HG03342 (cell line): ENCODE measurements at regions not wholly inside any gene's neighbourhood (a gene's known extent, or its start where the extent isn't known, plus 50 kb on each side); places are given as distances from the start of the nearest gene placed in this dataset.
A peak's percentile ranks its signal among the peaks of the same experiment; 100 is the strongest.
"Not testable (repeated sequence)": the region's sequence is repeated elsewhere in the genome, so short reads cannot be mapped to it uniquely, and the experiment has no call there.

Experiments
- ATAC-seq: cut with Tn5 transposase; IDR thresholded peaks from one replicate; pipeline ENCODE4 v1.9.1; 2021; ENCODE audit warnings: mild to moderate bottlenecking, moderate library complexity; ENCODE audit not compliant: unreplicated experiment

GRCh38 chr1:83406693-83407371, 592.1 kb downstream of the TTLL7 start:
- not testable (repeated sequence) for ATAC-seq

DNA sequence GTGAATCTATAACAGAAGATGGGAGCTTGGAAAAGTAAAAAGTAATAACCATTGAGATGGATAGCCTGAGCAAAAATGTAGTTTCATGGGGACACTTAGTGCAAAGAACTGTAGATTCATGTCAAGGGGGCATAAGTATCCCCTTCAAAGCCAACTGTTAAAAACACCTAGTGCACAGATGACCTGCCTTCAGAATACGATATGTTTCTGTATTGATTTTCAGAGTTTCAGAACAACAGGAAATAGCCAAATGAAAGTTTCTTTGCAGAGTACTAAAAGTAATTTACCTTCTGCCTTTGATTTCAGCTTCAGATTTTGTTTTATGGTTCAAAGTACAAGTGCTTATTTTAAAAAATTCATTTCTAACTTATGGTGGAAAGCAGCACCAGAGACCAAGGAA, 593.1 kb downstream of the TTLL7 start:
- peak; percentile 53 for ATAC-seq

DNA sequence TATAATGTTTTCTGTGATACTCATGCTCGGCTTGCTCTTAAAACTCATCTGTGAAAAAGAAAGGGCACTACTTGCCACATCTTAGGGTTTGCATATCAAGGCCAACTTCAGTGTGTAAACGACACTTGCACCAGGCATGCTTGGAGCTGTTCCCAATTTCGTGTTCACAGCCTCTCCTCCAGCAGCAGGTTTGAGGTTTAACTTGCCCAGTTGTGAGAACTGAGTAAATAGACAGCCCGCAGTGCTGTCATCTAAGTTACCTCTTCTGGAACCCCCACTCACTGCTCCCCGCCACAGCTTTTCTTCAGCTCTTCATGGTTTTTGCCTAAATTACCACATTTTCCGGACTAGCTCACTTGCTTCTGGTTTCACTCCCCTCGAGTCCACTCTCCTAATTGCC, 595.4 kb downstream of the TTLL7 start:
- ATAC-seq, result not testable (repeated sequence)

GRCh38 chr1:83401146-83401545, 597.8 kb downstream of the TTLL7 start:
- ATAC-seq, result not testable (repeated sequence)

DNA sequence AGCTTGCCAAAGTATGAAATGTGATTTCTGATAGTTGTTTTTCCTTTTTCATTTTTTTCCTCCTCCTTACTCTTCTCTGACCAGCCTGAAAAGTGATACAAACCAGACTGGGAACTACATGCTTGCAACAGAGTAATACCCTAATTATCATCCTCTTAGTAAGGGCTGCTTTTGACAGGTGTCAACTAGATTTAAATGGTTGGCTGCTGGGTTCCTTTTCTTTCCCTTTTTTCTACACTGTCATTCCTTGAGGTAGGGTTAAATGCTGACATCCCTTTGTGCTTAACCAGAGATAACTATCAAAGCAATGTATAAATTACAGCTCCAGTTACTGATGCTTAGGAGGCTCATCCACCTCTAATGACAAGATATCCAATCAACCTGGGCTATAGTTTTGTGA, 598.8 kb downstream of the TTLL7 start:
- not testable (repeated sequence) for ATAC-seq

- not testable (repeated sequence) for ATAC-seq
These were observed 600.8 kb downstream of the TTLL7 start for GRCh38 chr1:83398125-83398524.

GRCh38 chr1:83395130-83395529, 603.8 kb downstream of the TTLL7 start:
- ATAC-seq, result not testable (repeated sequence)

GRCh38 chr1:83386946-83387345, 612.0 kb downstream of the TTLL7 start:
- not testable (repeated sequence) for ATAC-seq

GRCh38 chr1:83383107-83383506, 615.8 kb downstream of the TTLL7 start:
- not testable (repeated sequence) for ATAC-seq

DNA sequence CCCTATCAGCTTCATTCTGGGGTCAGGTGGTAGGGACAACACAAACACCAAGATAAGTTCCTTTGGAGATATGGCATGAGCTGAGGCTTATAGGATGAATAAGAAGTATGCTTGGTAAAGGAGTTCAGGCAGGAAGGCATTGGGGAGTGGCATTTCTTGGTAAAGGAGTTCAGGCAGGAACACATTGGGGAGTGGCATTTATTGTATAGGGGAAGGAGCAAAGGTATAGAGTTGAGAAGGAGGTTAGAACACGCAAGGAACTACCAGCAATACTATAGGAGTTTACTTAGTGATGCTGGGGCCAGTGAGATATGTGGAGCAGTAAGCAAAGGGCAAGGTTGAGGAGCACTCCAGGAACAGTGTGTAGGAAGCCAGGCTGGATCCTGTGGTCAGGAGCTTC, 625.9 kb downstream of the TTLL7 start:
- ATAC-seq, result not testable (repeated sequence)

- ATAC-seq, result not testable (repeated sequence)
These were observed 629.1 kb downstream of the TTLL7 start for GRCh38 chr1:83369853-83370252.

GRCh38 chr1:83365320-83365719, 633.6 kb downstream of the TTLL7 start:
- ATAC-seq, result not testable (repeated sequence)

DNA sequence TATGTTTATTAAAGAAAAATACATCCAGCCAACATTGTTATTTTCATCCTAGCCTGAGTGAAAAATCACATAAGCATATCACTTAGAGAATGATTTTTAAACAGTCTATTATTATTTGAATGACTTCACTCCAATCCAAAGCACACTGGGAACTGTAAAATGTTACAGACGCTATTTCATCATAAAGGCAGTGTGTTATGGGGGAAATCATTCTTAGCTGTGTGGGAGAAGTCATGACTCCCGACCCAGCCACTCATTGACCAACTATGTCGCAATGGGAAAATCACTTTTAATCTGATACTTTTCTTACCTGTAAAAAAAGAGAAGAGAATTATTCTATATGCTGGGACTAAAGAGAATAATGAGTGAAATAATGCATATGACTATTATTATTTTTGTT, 653.6 kb downstream of the TTLL7 start:
- ATAC-seq, result not testable (repeated sequence)

DNA sequence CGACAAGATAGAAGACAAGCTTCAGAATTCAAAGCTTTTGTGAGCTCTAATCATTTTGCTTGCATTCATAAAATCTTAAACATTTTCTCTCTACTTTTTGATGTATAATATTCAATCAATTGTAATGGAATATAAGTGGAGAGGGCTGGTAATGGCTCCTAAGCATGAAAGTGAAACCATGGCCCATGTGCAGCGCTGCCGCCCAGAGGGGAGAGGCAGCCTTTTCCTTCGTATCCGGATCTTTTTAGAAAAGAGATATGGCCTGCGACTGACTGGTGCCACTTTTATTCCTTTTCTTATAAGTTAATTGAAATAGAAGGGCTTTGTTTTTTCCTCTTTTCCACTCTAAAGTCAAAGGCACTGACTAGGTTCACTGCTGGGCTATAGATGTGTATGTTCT, 655.2 kb downstream of the TTLL7 start:
- ATAC-seq, result not testable (repeated sequence)

- ATAC-seq, result not testable (repeated sequence)
These were observed 655.9 kb downstream of the TTLL7 start for GRCh38 chr1:83342995-83343394.

- ATAC-seq, result not testable (repeated sequence)
These were observed 666.6 kb downstream of the TTLL7 start for GRCh38 chr1:83332308-83332707.

DNA sequence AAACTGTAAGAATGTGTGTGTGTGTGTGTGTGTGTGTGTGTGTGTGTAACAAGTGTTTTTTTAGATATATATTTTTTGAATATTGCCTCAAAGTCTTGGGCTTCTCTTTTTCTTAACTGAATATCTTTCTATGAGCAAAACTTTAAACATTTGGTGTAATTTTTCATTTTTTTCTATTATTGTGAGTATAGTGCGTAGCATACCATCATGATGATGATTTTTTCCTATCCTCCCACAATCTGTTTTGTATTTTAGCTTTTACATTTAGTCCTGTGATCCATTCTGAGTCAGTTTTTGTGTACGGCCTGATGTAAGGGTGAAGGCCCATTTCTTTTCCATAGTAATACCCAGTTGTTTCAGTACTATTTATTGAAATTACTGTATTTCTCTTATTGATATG, 680.6 kb downstream of the TTLL7 start:
- no peak for ATAC-seq

DNA sequence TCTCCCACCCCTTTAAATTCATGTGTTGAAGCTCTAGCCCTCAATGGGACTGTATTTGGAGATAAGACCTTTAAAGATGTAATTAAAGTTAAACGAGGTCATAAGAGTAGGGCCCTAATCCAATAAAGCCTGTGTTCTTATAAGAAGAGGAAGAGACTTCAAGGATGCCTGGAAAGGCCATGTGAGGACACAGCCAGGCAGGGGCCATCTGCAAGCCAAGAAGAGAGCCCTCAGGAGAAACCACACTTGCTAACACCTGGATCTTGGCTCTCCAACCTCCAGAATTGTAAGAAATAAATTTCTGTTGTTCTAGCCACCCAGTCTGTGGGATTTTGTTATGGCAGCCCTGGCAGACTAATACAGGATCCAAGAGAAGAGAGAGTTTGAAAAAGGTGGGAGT, 683.5 kb downstream of the TTLL7 start:
- ATAC-seq, result not testable (repeated sequence)

GRCh38 chr1:83310161-83310560, 688.8 kb downstream of the TTLL7 start:
- ATAC-seq, result not testable (repeated sequence)

DNA sequence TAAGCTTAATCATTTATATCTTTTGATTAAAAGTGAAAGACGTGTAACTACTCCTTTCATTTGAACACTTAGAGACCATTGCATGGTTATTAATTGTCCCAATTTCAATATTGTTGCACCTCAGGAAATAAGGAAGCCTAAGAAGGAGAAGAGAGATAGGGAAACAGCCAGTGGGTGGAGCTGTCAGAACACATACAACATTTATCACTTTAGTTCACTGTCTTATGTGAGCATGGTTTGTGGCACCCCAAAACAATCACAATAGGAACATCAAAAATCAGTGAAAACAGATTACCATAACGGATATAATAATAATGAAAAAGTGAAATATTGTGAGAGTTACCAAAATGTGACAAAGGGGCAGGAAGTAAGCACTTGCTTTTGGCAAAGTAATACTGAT, 689.9 kb downstream of the TTLL7 start:
- ATAC-seq, result not testable (repeated sequence)

- ATAC-seq, result not testable (repeated sequence)
These were observed 692.1 kb downstream of the TTLL7 start for GRCh38 chr1:83306811-83307210.

- ATAC-seq, result not testable (repeated sequence)
These were observed 703.3 kb downstream of the TTLL7 start for GRCh38 chr1:83295594-83295993.

DNA sequence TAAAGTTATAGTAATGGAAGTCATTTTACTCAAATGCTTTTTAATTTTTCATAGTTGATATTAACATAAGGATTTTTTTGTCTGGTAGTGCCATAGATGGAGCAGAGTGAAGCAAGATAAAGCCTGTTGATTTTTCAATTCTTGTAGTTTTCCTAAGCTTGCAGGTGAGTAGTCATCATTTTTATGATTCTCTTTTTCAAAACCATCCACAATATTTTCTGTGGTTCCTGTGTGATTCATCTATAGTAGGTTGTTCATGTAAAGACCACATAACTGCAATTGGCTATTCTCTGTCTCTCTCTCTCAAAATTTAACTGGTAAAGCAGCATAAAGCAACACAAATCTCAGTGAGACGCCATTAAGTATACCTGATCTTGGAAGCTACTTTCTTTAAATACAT, 711.5 kb downstream of the TTLL7 start:
- ATAC-seq, result not testable (repeated sequence)
